ENCODE measurements at regions not wholly inside any gene's neighbourhood (a gene's known extent, or its start where the extent isn't known, plus 50 kb on each side); places are given as distances from the start of the nearest gene placed in this dataset.

- TF ChIP-seq CTCF (IDR thresholded peaks at IDR 0.05) (no peak), POLR2A (IDR thresholded peaks at IDR 0.05) (no peak)
These were observed 265.8 kb upstream of the FLRT2 start for GRCh38 chr14:85263916-85264675.
